ENCODE measurements at regions not wholly inside any gene's neighbourhood (a gene's known extent, or its start where the extent isn't known, plus 50 kb on each side); places are given as distances from the start of the nearest gene placed in this dataset.
"Not testable (repeated sequence)": the region's sequence is repeated elsewhere in the genome, so short reads cannot be mapped to it uniquely, and the experiment has no call there.

- not testable (repeated sequence) for TF ChIP-seq CTCF (conservative IDR thresholded peaks at IDR 0.05; ENCODE audit: low read depth in 2 of 2); POLR2AphosphoS5 (IDR thresholded peaks at IDR 0.05; ENCODE audit: low read depth); REST (IDR thresholded peaks at IDR 0.05; ENCODE audit: unreplicated experiment); JUNB (IDR thresholded peaks at IDR 0.05; ENCODE audit: unreplicated experiment); ZNF114 (CRISPR knock-in tag; IDR thresholded peaks at IDR 0.05); EZH2 (IDR thresholded peaks at IDR 0.05; ENCODE audit: low read depth, unreplicated experiment); NANOG (IDR thresholded peaks at IDR 0.05; ENCODE audit: borderline replicate concordance); CREB1 (CRISPR knock-in tag; IDR thresholded peaks at IDR 0.05; ENCODE audit: low read depth); STAT1 (IDR thresholded peaks at IDR 0.05; ENCODE audit: unreplicated experiment); EZH2phosphoT487 (IDR thresholded peaks at IDR 0.05; ENCODE audit: unreplicated experiment); ETS1 (IDR thresholded peaks at IDR 0.05); ZNF462 (CRISPR knock-in tag; IDR thresholded peaks at IDR 0.05); ZNF331 (CRISPR knock-in tag; IDR thresholded peaks at IDR 0.05; ENCODE audit: low read depth)
Measured at GRCh38 chr14:105723776-105724175, 197.4 kb downstream of the TMEM121 start.
